HG03442 (cell line): ENCODE measurements at regions not wholly inside any gene's neighbourhood (a gene's known extent, or its start where the extent isn't known, plus 50 kb on each side); places are given as distances from the start of the nearest gene placed in this dataset.

Experiments
- ATAC-seq: cut with Tn5 transposase; IDR thresholded peaks from one replicate; pipeline ENCODE4 v1.9.1; 2021; ENCODE audit warnings: mild to moderate bottlenecking, moderate library complexity; ENCODE audit not compliant: unreplicated experiment

GRCh38 chr13:74221752-74222151 is 87.5 kb upstream of the KLF12 start:
- ATAC-seq = no peak

- ATAC-seq = no peak
Observed at GRCh38 chr13:74219566-74219965, 85.4 kb upstream of the KLF12 start.

- no peak for ATAC-seq
Observed at GRCh38 chr13:74218291-74218690, 84.1 kb upstream of the KLF12 start.

- no peak for ATAC-seq
Observed at GRCh38 chr13:74217811-74218210, 83.6 kb upstream of the KLF12 start.

- ATAC-seq = no peak
Observed at GRCh38 chr13:74215420-74215819, 81.2 kb upstream of the KLF12 start.

GRCh38 chr13:74214321-74214720 is 80.1 kb upstream of the KLF12 start:
- no peak for ATAC-seq

GRCh38 chr13:74210693-74211393 is 76.6 kb upstream of the KLF12 start:
- no peak for ATAC-seq

GRCh38 chr13:74206855-74207254 is 72.7 kb upstream of the KLF12 start:
- no peak for ATAC-seq

- ATAC-seq = no peak
Observed at GRCh38 chr13:74206061-74206561, 71.9 kb upstream of the KLF12 start.

- no peak for ATAC-seq
Observed at GRCh38 chr13:74205313-74205690, 71.1 kb upstream of the KLF12 start.

- no peak for ATAC-seq
Observed at GRCh38 chr13:74204602-74205312, 70.6 kb upstream of the KLF12 start.

- ATAC-seq = no peak
Observed at GRCh38 chr13:74203576-74203975, 69.4 kb upstream of the KLF12 start.

GRCh38 chr13:74202129-74202813 is 68.1 kb upstream of the KLF12 start:
- ATAC-seq = no peak

GRCh38 chr13:74201530-74201929 is 67.3 kb upstream of the KLF12 start:
- no peak for ATAC-seq

- ATAC-seq = no peak
Observed at GRCh38 chr13:74200081-74200480, 65.9 kb upstream of the KLF12 start.

GRCh38 chr13:74197677-74198429 is 63.6 kb upstream of the KLF12 start:
- ATAC-seq = no peak

GRCh38 chr13:74194846-74195245 is 60.6 kb upstream of the KLF12 start:
- ATAC-seq = no peak

- ATAC-seq = no peak
Observed at GRCh38 chr13:74193391-74193790, 59.2 kb upstream of the KLF12 start.

- no peak for ATAC-seq
Observed at GRCh38 chr13:74191410-74191809, 57.2 kb upstream of the KLF12 start.

- ATAC-seq = no peak
Observed at GRCh38 chr13:74190999-74191398, 56.8 kb upstream of the KLF12 start.

GRCh38 chr13:74187564-74187963 is 53.4 kb upstream of the KLF12 start:
- no peak for ATAC-seq
